Astrocyte (in vitro differentiated cells and primary cell): ENCODE measurements at regions not wholly inside any gene's neighbourhood (a gene's known extent, or its start where the extent isn't known, plus 50 kb on each side); places are given as distances from the start of the nearest gene placed in this dataset.

Source experiments
- DNase-seq: peaks from one replicate; pipeline ENCODE4 v3.0.0-alpha.2; 2010; ENCODE audit warnings: low read depth
- FAIRE-seq: peaks from 2 replicates; lab custom pipeline; 2011; peaks lifted over from hg19 to GRCh38; lab: Jason Lieb, UNC
- H2AFZ ChIP-seq: 2 replicates; pipeline ENCODE4 v1.6.0; 2012; ENCODE audit warnings: low read depth, low read length, inconsistent platforms
- H3K27ac ChIP-seq: 2 replicates; pipeline ENCODE4 v1.5.1; 2011; ENCODE audit warnings: low read depth, low read length, inconsistent platforms
- H3K27me3 ChIP-seq: 2 replicates; pipeline ENCODE4 v1.6.0; 2011; ENCODE audit warnings: low read length, inconsistent platforms; ENCODE audit not compliant: insufficient read depth
- H3K36me3 ChIP-seq: 2 replicates; pipeline ENCODE4 v1.5.1; 2011; ENCODE audit warnings: low read length, inconsistent platforms; ENCODE audit not compliant: insufficient read depth
- H3K4me1 ChIP-seq: 2 replicates; pipeline ENCODE4 v1.5.1; 2011; ENCODE audit warnings: low read length, inconsistent platforms; ENCODE audit not compliant: insufficient read depth
- H3K4me2 ChIP-seq: 2 replicates; pipeline ENCODE4 v1.6.0; 2012; ENCODE audit warnings: low read length, inconsistent platforms
- H3K4me3 ChIP-seq: 2 replicates; pipeline ENCODE4 v1.5.1; 2011; ENCODE audit warnings: low read depth, mild to moderate bottlenecking, low read length, inconsistent platforms; ENCODE audit not compliant: insufficient read depth
- H3K79me2 ChIP-seq: 2 replicates; pipeline ENCODE4 v1.6.0; 2012; ENCODE audit warnings: mild to moderate bottlenecking, low read length, inconsistent platforms; ENCODE audit not compliant: insufficient read depth
- H3K9ac ChIP-seq: 2 replicates; pipeline ENCODE4 v1.6.0; 2012; ENCODE audit warnings: mild to moderate bottlenecking, low read length, inconsistent platforms
- H3K9me3 ChIP-seq: 2 replicates; pipeline ENCODE4 v1.5.1; 2012; ENCODE audit warnings: low read depth, mild to moderate bottlenecking, low read length, inconsistent platforms; ENCODE audit not compliant: insufficient read depth
- H4K20me1 ChIP-seq: 2 replicates; pipeline ENCODE4 v1.6.0; 2012; ENCODE audit warnings: low read length, inconsistent platforms; ENCODE audit not compliant: insufficient read depth
- H3K27ac Mint-ChIP-seq: one replicate; pipeline ENCODE4 v1.8.0; 2021; ENCODE audit warnings: mild to moderate bottlenecking, mixed read lengths; ENCODE audit not compliant: unreplicated experiment
- H3K27me3 Mint-ChIP-seq: one replicate; pipeline ENCODE4 v1.8.0; 2021; ENCODE audit warnings: low read depth, mixed read lengths; ENCODE audit not compliant: unreplicated experiment
- H3K36me3 Mint-ChIP-seq: one replicate; pipeline ENCODE4 v1.8.0; 2021; ENCODE audit warnings: low read depth, mixed read lengths; ENCODE audit not compliant: unreplicated experiment
- H3K4me1 Mint-ChIP-seq: one replicate; pipeline ENCODE4 v1.8.0; 2021; ENCODE audit warnings: low read depth, mixed read lengths; ENCODE audit not compliant: unreplicated experiment
- H3K4me3 Mint-ChIP-seq: one replicate; pipeline ENCODE4 v1.8.0; 2021; ENCODE audit warnings: mild to moderate bottlenecking, moderate library complexity, mixed read lengths; ENCODE audit not compliant: unreplicated experiment
- H3K9me3 Mint-ChIP-seq: one replicate; pipeline ENCODE4 v1.8.0; 2021; ENCODE audit warnings: mild to moderate bottlenecking, mixed read lengths; ENCODE audit not compliant: unreplicated experiment
- CTCF ChIP-seq: IDR thresholded peaks from 2 replicates; pipeline ENCODE4 v1.5.1; 2011; ENCODE audit warnings: low read depth, mild to moderate bottlenecking, inconsistent platforms, low read length, moderate library complexity; ENCODE audit not compliant: insufficient read depth
- EZH2 ChIP-seq: IDR thresholded peaks from 2 replicates; pipeline ENCODE4 v1.6.1; 2012; ENCODE audit warnings: mild to moderate bottlenecking, low read length, inconsistent platforms; ENCODE audit not compliant: insufficient read depth

- peaks cover 4% of the 10 kb centered on the region for H3K4me1 Mint-ChIP-seq
- no peak overlapping the region for H3K27ac Mint-ChIP-seq
- Histone ChIP-seq H3K36me3 (no peaks in the 10 kb centered on the region), H3K9me3 (no peaks in the 10 kb centered on the region), H2AFZ (no peak overlapping the region), H3K4me1 (no peaks in the 10 kb centered on the region), H3K4me2 (no peak overlapping the region), H3K27ac (no peak overlapping the region), H3K9ac (no peak overlapping the region), H3K4me3 (no peak overlapping the region), H4K20me1 (no peaks in the 10 kb centered on the region), H3K79me2 (no peaks in the 10 kb centered on the region), H3K27me3 (no peaks in the 10 kb centered on the region)
- no peaks in the 10 kb centered on the region for H3K27me3 Mint-ChIP-seq
- no peak overlapping the region for H3K4me3 Mint-ChIP-seq
- no peak for DNase-seq
- TF ChIP-seq EZH2 (no peak), CTCF (no peak)
- no peak for FAIRE-seq
- H3K36me3 Mint-ChIP-seq: no peaks in the 10 kb centered on the region
- no peaks in the 10 kb centered on the region for H3K9me3 Mint-ChIP-seq
Observed at GRCh38 chr5:101482931-101483330, 579.8 kb upstream of the ST8SIA4 start.

- H3K9me3 ChIP-seq: no peaks in the 10 kb centered on the region
- no peak overlapping the region for H3K27ac ChIP-seq
- no peak for TF ChIP-seq CTCF
- no peak for TF ChIP-seq EZH2
- Mint-ChIP-seq H3K36me3 (no peaks in the 10 kb centered on the region), H3K27me3 (no peaks in the 10 kb centered on the region), H3K4me3 (no peak overlapping the region), H3K27ac (no peak overlapping the region), H3K9me3 (no peaks in the 10 kb centered on the region), H3K4me1 (no peaks in the 10 kb centered on the region)
- no peaks in the 10 kb centered on the region for H3K4me1 ChIP-seq
- H2AFZ ChIP-seq: no peak overlapping the region
- H4K20me1 ChIP-seq: no peaks in the 10 kb centered on the region
- H3K4me3 ChIP-seq: no peak overlapping the region
- DNase-seq (peak; percentile 57), FAIRE-seq (no peak)
- no peaks in the 10 kb centered on the region for H3K36me3 ChIP-seq
- no peaks in the 10 kb centered on the region for H3K27me3 ChIP-seq
- no peak overlapping the region for H3K9ac ChIP-seq
- H3K79me2 ChIP-seq: no peaks in the 10 kb centered on the region
- H3K4me2 ChIP-seq: no peak overlapping the region
Observed at GRCh38 chr5:101473483-101473882, 570.4 kb upstream of the ST8SIA4 start.

- no peaks in the 10 kb centered on the region for H3K36me3 Mint-ChIP-seq
Observed at GRCh38 chr5:101461455-101461854, 558.4 kb upstream of the ST8SIA4 start.

More at GRCh38 chr5:101461455-101461854, 558.4 kb upstream of the ST8SIA4 start:
- H4K20me1 ChIP-seq: no peaks in the 10 kb centered on the region
- Mint-ChIP-seq H3K4me1 (no peaks in the 10 kb centered on the region), H3K27ac (no peak overlapping the region), H3K4me3 (no peak overlapping the region), H3K27me3 (no peaks in the 10 kb centered on the region), H3K9me3 (no peaks in the 10 kb centered on the region)
- no peak overlapping the region for H3K4me2 ChIP-seq
- H3K79me2 ChIP-seq: no peaks in the 10 kb centered on the region
- no peak for DNase-seq
- FAIRE-seq: no peak
- H3K36me3 ChIP-seq: no peaks in the 10 kb centered on the region
- H3K4me3 ChIP-seq: no peak overlapping the region
- H3K27me3 ChIP-seq: no peaks in the 10 kb centered on the region
- no peak overlapping the region for H3K27ac ChIP-seq
- TF ChIP-seq EZH2 (no peak), CTCF (no peak)
- no peak overlapping the region for H2AFZ ChIP-seq
- no peak overlapping the region for H3K9ac ChIP-seq
- H3K4me1 ChIP-seq: no peaks in the 10 kb centered on the region
- H3K9me3 ChIP-seq: no peaks in the 10 kb centered on the region
